PC-9 (cell line): ENCODE measurements at regions not wholly inside any gene's neighbourhood (a gene's known extent, or its start where the extent isn't known, plus 50 kb on each side); places are given as distances from the start of the nearest gene placed in this dataset.

Experiments
- EZH2 ChIP-seq: fragments of 200-600 bp; sonication (generic); IDR thresholded peaks from 2 replicates; pipeline ENCODE4 v1.8.0; 2017; ENCODE audit warnings: antibody characterized with exemption, low read depth
- TF ChIP-seq, protein P1 (sequence below): fragments of 200-600 bp; sonication (generic); conservative IDR thresholded peaks from 2 replicates; pipeline ENCODE4 v1.6.1; 2017; ENCODE audit warnings: mixed run types, antibody characterized with exemption, mild to moderate bottlenecking, moderate library complexity

DNA sequence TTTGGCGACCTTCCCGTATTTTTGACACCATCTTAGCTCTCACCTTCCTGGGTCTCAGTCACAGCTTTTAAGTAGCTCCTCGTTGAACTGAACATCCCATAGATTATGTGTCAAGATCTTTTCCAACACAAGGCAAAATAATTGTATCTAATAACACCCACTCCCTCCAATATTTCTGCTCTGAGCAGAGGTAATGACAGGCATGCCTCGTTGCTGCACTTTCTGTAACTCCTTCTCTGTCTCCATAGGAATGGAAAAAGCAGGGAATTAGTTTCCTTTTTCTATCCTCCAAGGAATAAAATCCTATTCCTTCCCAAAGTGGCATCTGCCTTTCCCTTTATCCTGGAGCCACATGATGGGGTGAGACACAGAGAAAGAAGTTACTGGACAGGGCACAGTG, 174.0 kb upstream of the CDH20 start:
- TF ChIP-seq, protein P1, sequence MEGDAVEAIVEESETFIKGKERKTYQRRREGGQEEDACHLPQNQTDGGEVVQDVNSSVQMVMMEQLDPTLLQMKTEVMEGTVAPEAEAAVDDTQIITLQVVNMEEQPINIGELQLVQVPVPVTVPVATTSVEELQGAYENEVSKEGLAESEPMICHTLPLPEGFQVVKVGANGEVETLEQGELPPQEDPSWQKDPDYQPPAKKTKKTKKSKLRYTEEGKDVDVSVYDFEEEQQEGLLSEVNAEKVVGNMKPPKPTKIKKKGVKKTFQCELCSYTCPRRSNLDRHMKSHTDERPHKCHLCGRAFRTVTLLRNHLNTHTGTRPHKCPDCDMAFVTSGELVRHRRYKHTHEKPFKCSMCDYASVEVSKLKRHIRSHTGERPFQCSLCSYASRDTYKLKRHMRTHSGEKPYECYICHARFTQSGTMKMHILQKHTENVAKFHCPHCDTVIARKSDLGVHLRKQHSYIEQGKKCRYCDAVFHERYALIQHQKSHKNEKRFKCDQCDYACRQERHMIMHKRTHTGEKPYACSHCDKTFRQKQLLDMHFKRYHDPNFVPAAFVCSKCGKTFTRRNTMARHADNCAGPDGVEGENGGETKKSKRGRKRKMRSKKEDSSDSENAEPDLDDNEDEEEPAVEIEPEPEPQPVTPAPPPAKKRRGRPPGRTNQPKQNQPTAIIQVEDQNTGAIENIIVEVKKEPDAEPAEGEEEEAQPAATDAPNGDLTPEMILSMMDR: no peak
- TF ChIP-seq EZH2: no peak
